GM18858 (cell line): ENCODE measurements at regions not wholly inside any gene's neighbourhood (a gene's known extent, or its start where the extent isn't known, plus 50 kb on each side); places are given as distances from the start of the nearest gene placed in this dataset.
"Not testable (repeated sequence)": the region's sequence is repeated elsewhere in the genome, so short reads cannot be mapped to it uniquely, and the experiment has no call there.

Experiments
- ATAC-seq: cut with Tn5 transposase; IDR thresholded peaks from one replicate; pipeline ENCODE4 v1.9.1; 2021; ENCODE audit not compliant: unreplicated experiment

GRCh38 chr16:72729552-72729951 is 318.4 kb downstream of the ZFHX3 start:
- ATAC-seq, result not testable (repeated sequence)

GRCh38 chr16:72728516-72728915 is 319.4 kb downstream of the ZFHX3 start:
- no peak for ATAC-seq

DNA sequence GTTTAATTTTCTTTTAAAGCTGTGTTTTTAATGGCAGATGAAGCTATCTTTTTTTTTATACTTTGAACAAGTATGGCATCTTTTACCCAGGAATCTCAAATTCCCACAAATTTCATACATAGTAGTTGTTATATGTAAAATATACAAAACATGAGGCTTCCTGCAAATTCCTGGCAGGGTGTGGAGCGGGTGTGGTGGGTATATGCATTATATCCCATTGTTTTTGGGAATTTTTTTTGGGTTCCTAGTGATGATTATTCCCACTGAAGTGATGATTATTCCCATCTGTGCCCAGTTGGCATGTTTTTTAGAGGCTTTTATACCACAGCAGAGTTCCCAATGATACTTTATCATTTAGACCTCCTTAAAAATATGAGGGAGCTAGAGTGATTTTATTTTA is 320.4 kb downstream of the ZFHX3 start:
- ATAC-seq, result no peak

DNA sequence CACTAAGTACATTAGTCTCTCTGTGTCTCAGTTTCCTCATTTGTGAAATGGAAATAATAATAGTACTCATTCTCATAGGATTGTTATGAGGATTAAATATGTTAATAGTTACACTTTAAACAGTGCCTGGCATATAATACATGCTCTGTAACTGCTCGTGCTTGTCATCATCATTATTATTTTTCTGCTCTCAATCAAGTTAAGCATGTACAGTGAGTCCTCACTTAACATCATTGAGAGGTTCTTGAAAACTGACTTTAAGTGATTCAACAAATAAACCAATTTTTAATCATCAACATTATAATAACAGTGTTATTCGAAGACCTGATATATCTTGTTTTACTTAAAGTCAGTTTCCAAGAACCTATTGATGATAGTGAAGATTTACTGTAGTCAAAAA is 322.3 kb downstream of the ZFHX3 start:
- no peak for ATAC-seq

DNA sequence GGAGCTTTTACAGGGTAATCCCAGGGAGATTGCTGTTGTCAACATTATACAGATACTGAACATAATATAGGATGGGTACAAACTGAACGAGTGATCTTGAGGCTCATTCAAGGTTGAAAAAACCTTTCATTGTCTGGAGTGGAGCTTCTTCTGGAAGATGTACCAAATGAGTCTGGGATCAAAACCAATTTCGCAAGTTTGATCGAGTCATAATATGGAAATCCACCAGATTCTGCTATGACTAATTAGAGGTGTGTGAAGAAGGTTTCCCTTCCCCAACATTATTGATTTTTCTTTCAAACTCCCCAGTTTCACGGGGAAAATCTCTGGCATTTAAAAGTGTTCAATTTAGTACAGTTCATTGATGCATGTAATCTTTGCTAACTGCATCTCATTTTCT is 324.1 kb downstream of the ZFHX3 start:
- ATAC-seq, result no peak

GRCh38 chr16:72722552-72722951 is 325.4 kb downstream of the ZFHX3 start:
- no peak for ATAC-seq

DNA sequence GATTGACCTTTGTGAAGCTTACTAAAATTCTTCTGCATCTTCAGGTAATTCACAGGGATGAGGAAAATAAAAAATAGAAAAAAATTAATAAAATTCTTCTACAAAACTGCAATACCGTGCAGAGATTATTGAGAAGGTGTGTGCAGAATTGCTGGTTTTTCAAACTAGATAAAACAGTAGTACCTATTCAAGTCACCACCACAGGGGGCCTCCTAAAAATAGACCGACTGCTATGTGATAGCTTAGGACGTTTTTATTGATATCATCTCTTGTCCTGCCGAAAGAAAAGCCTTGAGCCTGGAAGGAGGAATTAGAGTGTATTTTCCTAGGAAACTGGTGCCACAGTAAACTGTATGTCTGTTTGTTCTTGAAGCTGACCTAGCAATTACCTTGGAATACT is 325.9 kb downstream of the ZFHX3 start:
- no peak for ATAC-seq

GRCh38 chr16:72715267-72715666 is 332.7 kb downstream of the ZFHX3 start:
- no peak for ATAC-seq

DNA sequence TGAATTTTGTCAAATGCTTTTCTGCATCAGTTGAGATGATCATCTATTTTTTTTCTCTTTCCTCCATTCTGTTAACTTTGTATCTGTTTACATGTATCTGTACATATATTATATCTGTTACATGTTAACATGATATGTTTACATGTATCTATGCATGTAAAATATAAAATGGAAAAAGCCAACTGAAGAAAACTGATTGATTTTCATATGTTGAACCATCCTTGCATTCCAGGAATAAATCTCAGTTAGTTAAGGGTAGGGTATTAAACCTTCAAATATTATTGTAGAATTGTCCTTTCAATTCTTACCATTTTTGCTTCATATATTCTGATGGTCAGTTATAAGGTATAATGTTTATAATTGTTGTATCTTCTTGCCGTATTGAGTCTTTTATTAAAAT is 336.1 kb downstream of the ZFHX3 start:
- ATAC-seq, result no peak

- ATAC-seq, result no peak
Observed at GRCh38 chr16:72705801-72706200, 342.1 kb downstream of the ZFHX3 start.

- ATAC-seq, result no peak
Observed at GRCh38 chr16:72704746-72705372, 343.1 kb downstream of the ZFHX3 start.

DNA sequence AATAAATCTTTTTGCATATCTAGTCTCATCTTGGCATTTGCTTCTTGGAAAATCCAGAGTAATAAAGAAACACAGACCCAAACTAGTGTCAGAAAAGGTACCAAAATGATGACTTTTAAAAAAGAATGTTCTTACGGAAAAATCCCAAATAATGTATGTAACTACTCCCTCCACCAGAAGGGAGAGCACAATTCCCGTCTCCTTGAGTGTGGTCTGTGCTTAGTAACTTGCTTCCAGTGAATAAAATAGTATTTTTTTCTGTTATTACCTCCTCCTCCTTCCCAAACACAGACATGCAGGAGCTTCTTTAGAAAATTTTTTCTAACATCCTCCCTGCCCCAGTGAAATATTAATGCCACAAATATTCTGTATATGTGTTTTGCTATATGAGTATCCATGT is 358.1 kb downstream of the ZFHX3 start:
- no peak for ATAC-seq

GRCh38 chr16:72680732-72681131 is 367.2 kb downstream of the ZFHX3 start:
- ATAC-seq, result no peak

- ATAC-seq, result no peak
Observed at GRCh38 chr16:72679856-72680255, 368.1 kb downstream of the ZFHX3 start.

DNA sequence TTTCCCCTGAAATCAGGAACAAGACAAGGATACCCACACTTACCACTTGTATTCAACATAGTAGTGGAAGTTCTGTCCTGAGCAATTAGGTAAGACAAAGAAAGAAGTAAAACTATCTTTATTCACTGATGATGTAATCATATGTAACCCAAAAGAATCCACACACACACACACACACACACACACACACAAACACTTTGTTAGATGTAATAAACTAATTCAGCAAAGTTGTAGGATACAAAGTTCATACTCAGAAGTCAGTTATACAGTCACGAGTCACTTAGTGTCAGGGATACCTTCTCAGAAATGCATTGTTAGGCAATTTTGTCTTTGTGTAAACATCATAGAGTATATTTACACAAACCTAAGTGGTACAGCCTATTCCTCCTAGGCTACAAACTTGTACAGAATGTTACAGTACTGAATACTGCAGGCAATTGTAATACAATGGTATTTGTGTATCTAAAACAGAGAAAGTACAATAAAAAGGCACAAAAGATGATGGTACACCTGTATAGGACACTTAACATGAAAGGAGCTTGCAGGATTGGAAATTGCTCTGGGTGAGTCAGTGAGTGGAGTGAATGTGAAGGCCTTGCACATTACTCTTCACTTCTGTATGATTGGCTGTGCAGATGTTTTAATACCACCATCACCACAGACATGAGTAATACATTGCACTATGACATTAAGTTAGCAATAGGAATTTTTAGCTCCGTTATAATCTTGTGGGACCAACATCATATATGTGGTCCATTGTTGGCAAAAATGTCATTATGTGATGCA is 370.1 kb downstream of the ZFHX3 start:
- ATAC-seq, result no peak

DNA sequence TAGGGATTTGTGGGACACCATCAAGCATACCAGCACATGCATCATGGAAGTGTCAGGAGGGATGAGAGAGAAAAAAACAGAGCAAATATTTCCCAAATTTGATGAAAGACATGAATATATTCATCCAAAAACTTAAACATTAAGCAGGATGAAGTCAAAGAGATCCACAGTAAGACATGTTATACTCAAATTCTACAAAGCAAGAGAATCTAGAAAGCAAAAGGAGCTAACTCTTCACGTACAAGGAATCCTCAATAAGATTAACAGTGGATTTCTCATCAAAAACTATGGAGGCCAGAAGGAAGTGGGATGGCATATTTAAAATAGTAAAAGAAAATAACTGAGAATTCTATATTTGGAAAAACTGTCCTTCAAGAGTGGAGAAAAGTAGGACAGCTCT is 374.8 kb downstream of the ZFHX3 start:
- ATAC-seq, result no peak

- ATAC-seq, result no peak
Observed at GRCh38 chr16:72666267-72666666, 381.7 kb downstream of the ZFHX3 start.

DNA sequence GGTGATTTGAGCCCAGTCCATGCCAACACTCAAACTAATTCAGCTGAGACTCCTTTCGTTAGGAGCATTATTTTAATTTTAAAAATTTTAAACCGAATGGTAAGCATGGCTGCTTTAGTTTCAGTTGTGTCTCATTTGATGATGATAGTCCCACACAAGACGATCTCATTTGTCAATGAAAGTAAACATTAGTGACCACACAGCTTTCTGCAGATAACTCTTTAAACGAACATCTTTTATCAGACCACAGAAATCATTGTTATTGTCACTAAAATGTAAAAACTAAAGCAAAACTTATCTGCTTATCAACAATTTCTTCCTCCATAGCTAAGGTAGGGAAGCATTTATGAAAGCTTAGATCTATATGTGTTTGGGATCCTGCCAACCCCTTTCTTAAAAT is 382.2 kb downstream of the ZFHX3 start:
- ATAC-seq, result no peak

- peak; percentile 98 for ATAC-seq
Observed at GRCh38 chr16:72664509-72665408, 383.2 kb downstream of the ZFHX3 start.

DNA sequence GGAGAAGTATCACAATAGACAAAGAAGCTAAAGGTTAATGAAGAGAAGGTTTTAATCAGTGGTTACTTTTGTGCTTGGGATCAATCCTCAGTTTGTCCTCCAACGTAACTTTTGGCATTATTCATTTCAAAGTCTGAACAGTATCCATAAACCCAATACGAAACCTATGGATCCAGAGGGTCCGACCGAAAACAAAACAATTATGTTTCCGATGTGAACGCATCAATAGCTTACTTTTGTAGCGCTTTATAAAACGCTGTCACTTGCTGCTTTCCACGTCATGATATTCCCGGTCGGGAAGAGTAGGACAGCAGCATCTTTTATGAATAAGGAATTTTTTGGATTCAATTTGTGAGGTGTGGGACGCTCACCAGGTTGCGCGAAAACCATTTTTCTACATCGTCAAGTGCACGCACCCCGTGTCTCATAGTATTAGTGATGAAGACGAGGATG is 383.8 kb downstream of the ZFHX3 start:
- no peak for ATAC-seq

- no peak for ATAC-seq
Observed at GRCh38 chr16:72658888-72659717, 388.8 kb downstream of the ZFHX3 start.
